RWPE2 (cell line): ENCODE measurements at regions not wholly inside any gene's neighbourhood (a gene's known extent, or its start where the extent isn't known, plus 50 kb on each side); places are given as distances from the start of the nearest gene placed in this dataset.
A peak's percentile ranks its signal among the peaks of the same experiment; 100 is the strongest.

Experiments used
- ATAC-seq: fragments of 200-7000 bp; cut with Tn5 transposase; 3 replicates; pipeline ENCODE4 v1.9.1; 2021; ENCODE audit warnings: low read depth
- DNase-seq: peaks from one replicate; pipeline ENCODE4 v3.0.0-alpha.2; 2020; ENCODE audit warnings: low spot score
- H3K27ac ChIP-seq: fragments of 450-650 bp; 2 replicates; pipeline ENCODE4 v1.5.1; 2017; ENCODE audit warnings: mild to moderate bottlenecking; ENCODE audit not compliant: poor library complexity, severe bottlenecking
- H3K27me3 ChIP-seq: fragments of 250-450 bp; sonication (Bioruptor Pico); 2 replicates; pipeline ENCODE4 v1.5.1; 2021; ENCODE audit warnings: mild to moderate bottlenecking, moderate library complexity; ENCODE audit not compliant: insufficient read depth, poor library complexity, severe bottlenecking
- H3K36me3 ChIP-seq: fragments of 250-450 bp; sonication (Bioruptor Pico); 2 replicates; pipeline ENCODE4 v1.5.1; 2020; ENCODE audit warnings: low read depth, mild to moderate bottlenecking, moderate library complexity
- H3K4me1 ChIP-seq: fragments of 250-450 bp; sonication (Bioruptor Pico); 2 replicates; pipeline ENCODE4 v1.5.1; 2021; ENCODE audit warnings: mild to moderate bottlenecking, moderate library complexity; ENCODE audit not compliant: insufficient read depth, poor library complexity, severe bottlenecking
- H3K4me3 ChIP-seq: fragments of 250-450 bp; sonication (Bioruptor Pico); 2 replicates; pipeline ENCODE4 v1.5.1; 2021; ENCODE audit warnings: mild to moderate bottlenecking, moderate library complexity; ENCODE audit not compliant: severe bottlenecking
- H3K9me3 ChIP-seq: fragments of 250-450 bp; sonication (Bioruptor Pico); 2 replicates; pipeline ENCODE4 v1.5.1; 2021; ENCODE audit warnings: mild to moderate bottlenecking, moderate library complexity; ENCODE audit not compliant: severe bottlenecking
- CTCF ChIP-seq: fragments of 450-650 bp; IDR thresholded peaks from one replicate; pipeline ENCODE4 v1.5.1; 2017; ENCODE audit warnings: mild to moderate bottlenecking, moderate library complexity; ENCODE audit not compliant: poor library complexity, severe bottlenecking

DNA sequence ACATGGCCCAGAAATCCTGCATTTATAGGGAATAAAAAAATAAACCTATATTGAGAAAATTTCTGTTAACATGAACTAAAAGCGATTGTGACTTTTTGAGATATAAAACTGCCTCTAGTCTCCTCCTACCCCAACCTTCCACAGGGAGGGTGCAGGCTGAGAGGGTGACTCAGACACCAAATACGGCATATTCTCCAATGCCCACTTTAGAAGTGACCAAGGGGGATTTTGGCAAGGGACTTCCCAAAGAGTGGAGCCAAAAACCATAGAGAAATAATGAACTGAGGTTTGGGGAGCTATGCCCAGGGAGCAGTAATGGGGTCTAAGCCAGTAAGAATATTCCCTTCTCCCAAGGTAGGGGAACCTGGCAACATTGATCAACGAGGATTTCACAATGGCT lies 124.9 kb upstream of the ZC3H12C start:
- TF ChIP-seq CTCF: no peak
- DNase-seq: no peak
- Histone ChIP-seq H3K27me3 (no peaks in the 10 kb centered on the region), H3K4me3 (no peak overlapping the region), H3K27ac (no peak overlapping the region), H3K36me3 (no peaks in the 10 kb centered on the region), H3K4me1 (peaks cover 7% of the 10 kb centered on the region), H3K9me3 (no peaks in the 10 kb centered on the region)
- no peak for ATAC-seq

- H3K9me3 ChIP-seq: no peaks in the 10 kb centered on the region
- no peaks in the 10 kb centered on the region for H3K36me3 ChIP-seq
- no peak overlapping the region for H3K27ac ChIP-seq
- no peak for TF ChIP-seq CTCF
- H3K4me1 ChIP-seq: peaks cover 7% of the 10 kb centered on the region
- H3K27me3 ChIP-seq: no peaks in the 10 kb centered on the region
- DNase-seq: no peak
- no peak for ATAC-seq
- no peak overlapping the region for H3K4me3 ChIP-seq
Observed at GRCh38 chr11:109968781-109969180, 124.4 kb upstream of the ZC3H12C start.

- H3K9me3 ChIP-seq: no peaks in the 10 kb centered on the region
- no peak for TF ChIP-seq CTCF
- DNase-seq (no peak), ATAC-seq (no peak)
- no peak overlapping the region for H3K4me3 ChIP-seq
- H3K27ac ChIP-seq: no peak overlapping the region
- no peaks in the 10 kb centered on the region for H3K36me3 ChIP-seq
- H3K4me1 ChIP-seq: peaks cover 7% of the 10 kb centered on the region
- H3K27me3 ChIP-seq: no peaks in the 10 kb centered on the region
Observed at GRCh38 chr11:109970516-109971183, 122.5 kb upstream of the ZC3H12C start.

GRCh38 chr11:109971184-109971523 lies 122.0 kb upstream of the ZC3H12C start:
- H3K4me1 ChIP-seq: peaks cover 7% of the 10 kb centered on the region
- no peak for TF ChIP-seq CTCF
- H3K36me3 ChIP-seq: no peaks in the 10 kb centered on the region
- no peaks in the 10 kb centered on the region for H3K9me3 ChIP-seq
- no peak overlapping the region for H3K4me3 ChIP-seq
- no peak overlapping the region for H3K27ac ChIP-seq
- no peaks in the 10 kb centered on the region for H3K27me3 ChIP-seq
- DNase-seq (no peak), ATAC-seq (peak; percentile 60)

DNA sequence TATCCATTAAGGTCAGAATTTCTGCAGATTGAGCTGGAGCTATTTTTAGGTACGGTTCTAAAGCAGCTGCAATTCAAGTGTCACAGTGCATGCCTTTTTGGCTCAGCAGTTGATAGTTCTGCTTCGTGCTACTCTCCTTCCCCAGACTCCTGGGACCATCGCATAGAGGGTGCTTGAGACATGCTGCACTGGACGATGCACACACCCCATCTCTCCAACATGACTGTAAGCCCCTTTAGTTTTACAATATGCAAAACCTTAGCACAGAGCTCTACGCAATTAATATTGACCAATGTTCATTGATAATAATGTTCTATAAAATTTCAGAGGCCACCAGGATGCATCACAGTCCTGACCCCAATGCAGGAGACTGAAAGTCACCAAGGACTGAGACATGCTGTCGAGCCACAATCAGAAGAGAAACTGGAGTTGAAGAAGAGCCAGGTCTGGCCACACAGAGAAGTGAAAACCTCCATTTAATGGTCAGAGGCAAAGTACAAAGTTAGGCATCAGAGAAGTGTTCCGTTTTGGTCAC lies 120.9 kb upstream of the ZC3H12C start:
- H3K4me1 ChIP-seq: peaks cover 7% of the 10 kb centered on the region
- no peak overlapping the region for H3K27ac ChIP-seq

More for the DNA sequence above, 120.9 kb upstream of the ZC3H12C start:
- no peaks in the 10 kb centered on the region for H3K27me3 ChIP-seq
- no peak overlapping the region for H3K4me3 ChIP-seq
- no peak for ATAC-seq
- no peak for TF ChIP-seq CTCF
- no peaks in the 10 kb centered on the region for H3K9me3 ChIP-seq
- no peak for DNase-seq
- no peaks in the 10 kb centered on the region for H3K36me3 ChIP-seq
